GM10266 (cell line): ENCODE measurements at regions not wholly inside any gene's neighbourhood (a gene's known extent, or its start where the extent isn't known, plus 50 kb on each side); places are given as distances from the start of the nearest gene placed in this dataset.

Source experiments
- DNase-seq: peaks from one replicate; pipeline ENCODE4 v3.0.0; 2012; ENCODE audit errors: extremely low spot score
- CTCF ChIP-seq: IDR thresholded peaks from 2 replicates; pipeline ENCODE4 v1.5.1; 2012; ENCODE audit warnings: mild to moderate bottlenecking, low read depth; ENCODE audit not compliant: control insufficient read depth, insufficient read depth; ENCODE audit errors: missing control alignments

GRCh38 chr3:67724434-67724833 is 70.0 kb upstream of the SUCLG2 start:
- no peak for TF ChIP-seq CTCF
- no peak for DNase-seq

- no peak for DNase-seq
- no peak for TF ChIP-seq CTCF
These were observed 69.5 kb upstream of the SUCLG2 start for GRCh38 chr3:67723863-67724262.

GRCh38 chr3:67719333-67719732 is 64.9 kb upstream of the SUCLG2 start:
- no peak for DNase-seq
- no peak for TF ChIP-seq CTCF

- no peak for DNase-seq
- TF ChIP-seq CTCF: no peak
These were observed 61.6 kb upstream of the SUCLG2 start for GRCh38 chr3:67715971-67716370.

- TF ChIP-seq CTCF: no peak
- no peak for DNase-seq
These were observed 59.5 kb upstream of the SUCLG2 start for GRCh38 chr3:67713764-67714469.

GRCh38 chr3:67712259-67712658 is 57.8 kb upstream of the SUCLG2 start:
- no peak for DNase-seq
- no peak for TF ChIP-seq CTCF

- DNase-seq: no peak
- TF ChIP-seq CTCF: no peak
These were observed 56.0 kb upstream of the SUCLG2 start for GRCh38 chr3:67710396-67710795.
